GM18507 (cell line): ENCODE measurements at regions not wholly inside any gene's neighbourhood (a gene's known extent, or its start where the extent isn't known, plus 50 kb on each side); places are given as distances from the start of the nearest gene placed in this dataset.
A peak's percentile ranks its signal among the peaks of the same experiment; 100 is the strongest.
"Not testable (repeated sequence)": the region's sequence is repeated elsewhere in the genome, so short reads cannot be mapped to it uniquely, and the experiment has no call there.

Experiments used
- DNase-seq: peaks from one replicate; pipeline ENCODE4 v3.0.0; 2011; ENCODE audit warnings: low read depth; ENCODE audit not compliant: insufficient read length; ENCODE audit errors: extremely low spot score
- FAIRE-seq: peaks from 2 replicates; lab custom pipeline; 2011; peaks lifted over from hg19 to GRCh38; lab: Jason Lieb, UNC

GRCh38 chrX:4668802-4669536 lies 955.5 kb upstream of the PRKX start:
- no peak for FAIRE-seq
- no peak for DNase-seq

- FAIRE-seq, result no peak
These were observed 949.6 kb upstream of the PRKX start for GRCh38 chrX:4663085-4663484.

GRCh38 chrX:4661771-4662170 lies 948.3 kb upstream of the PRKX start:
- no peak for FAIRE-seq
- DNase-seq, result no peak

More at GRCh38 chrX:4663085-4663484, 949.6 kb upstream of the PRKX start:
- no peak for DNase-seq

GRCh38 chrX:4656419-4656818 lies 943.0 kb upstream of the PRKX start:
- DNase-seq, result no peak
- no peak for FAIRE-seq

GRCh38 chrX:4655743-4656142 lies 942.3 kb upstream of the PRKX start:
- FAIRE-seq (no peak), DNase-seq (no peak)

- no peak for FAIRE-seq
- DNase-seq, result no peak
These were observed 928.7 kb upstream of the PRKX start for GRCh38 chrX:4642114-4642513.

- DNase-seq (no peak), FAIRE-seq (no peak)
These were observed 924.6 kb upstream of the PRKX start for GRCh38 chrX:4638036-4638435.

GRCh38 chrX:4627414-4627813 lies 914.0 kb upstream of the PRKX start:
- FAIRE-seq (no peak), DNase-seq (no peak)

- no peak for FAIRE-seq
These were observed 909.2 kb upstream of the PRKX start for GRCh38 chrX:4622486-4623167.

GRCh38 chrX:4613651-4614050 lies 900.2 kb upstream of the PRKX start:
- FAIRE-seq, DNase-seq: not testable (repeated sequence)

More at GRCh38 chrX:4622486-4623167, 909.2 kb upstream of the PRKX start:
- no peak for DNase-seq

- no peak for FAIRE-seq
- DNase-seq, result no peak
These were observed 875.4 kb upstream of the PRKX start for GRCh38 chrX:4588893-4589292.

GRCh38 chrX:4588466-4588865 lies 875.0 kb upstream of the PRKX start:
- FAIRE-seq (no peak), DNase-seq (no peak)

GRCh38 chrX:4588056-4588455 lies 874.6 kb upstream of the PRKX start:
- no peak for FAIRE-seq
- DNase-seq, result no peak

- FAIRE-seq (no peak), DNase-seq (no peak)
These were observed 866.5 kb upstream of the PRKX start for GRCh38 chrX:4579999-4580398.

- FAIRE-seq, result no peak
- DNase-seq, result no peak
These were observed 866.0 kb upstream of the PRKX start for GRCh38 chrX:4579480-4579879.

- FAIRE-seq (no peak), DNase-seq (no peak)
These were observed 859.2 kb upstream of the PRKX start for GRCh38 chrX:4572691-4573090.

- FAIRE-seq (no peak), DNase-seq (no peak)
These were observed 856.7 kb upstream of the PRKX start for GRCh38 chrX:4570151-4570550.

GRCh38 chrX:4560192-4560591 lies 846.7 kb upstream of the PRKX start:
- FAIRE-seq (no peak), DNase-seq (no peak)

- DNase-seq (no peak), FAIRE-seq (no peak)
These were observed 836.6 kb upstream of the PRKX start for GRCh38 chrX:4550018-4550417.

GRCh38 chrX:4547213-4547836 lies 833.9 kb upstream of the PRKX start:
- peak; percentile 88 for FAIRE-seq
- DNase-seq, result no peak

- DNase-seq, FAIRE-seq: not testable (repeated sequence)
These were observed 832.7 kb upstream of the PRKX start for GRCh38 chrX:4546178-4546577.
